ENCODE measurements at regions not wholly inside any gene's neighbourhood (a gene's known extent, or its start where the extent isn't known, plus 50 kb on each side); places are given as distances from the start of the nearest gene placed in this dataset.

DNA sequence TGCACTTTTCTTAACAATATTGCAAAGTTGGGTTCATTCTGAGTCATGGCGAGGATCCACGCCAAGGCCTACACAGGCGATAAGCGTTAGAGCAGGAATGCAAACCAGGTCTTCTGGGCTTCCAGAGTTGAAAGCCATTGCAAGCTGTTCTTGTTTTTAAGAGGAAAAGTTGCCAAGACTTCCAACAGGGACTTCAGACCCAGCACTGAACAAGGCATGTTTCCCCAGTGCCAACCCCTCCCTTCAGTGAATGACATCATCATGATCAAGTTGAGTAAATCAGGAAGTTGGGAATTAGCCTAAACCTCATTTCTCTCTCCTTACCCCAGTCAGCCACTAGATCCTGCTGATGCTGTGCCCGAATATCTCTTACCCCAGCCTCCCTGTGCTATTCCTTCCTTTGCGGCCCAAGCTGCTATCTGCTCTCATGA is 355.1 kb downstream of the HS3ST1 start:
- H3K27me3 ChIP-seq (ENCODE audit: control insufficient read depth, insufficient read depth, low read length) = no peaks in the 10 kb centered on the region
- H4K91ac ChIP-seq (ENCODE audit: insufficient read depth, low read depth, low read length) = no peak overlapping the region
- WGBS, 2 experiments (ENCODE audit: extremely low coverage in 2 of 2, insufficient read length in 1 of 2) = 80% methylated on average over 4 of the region's 6 CpGs; no CpG with 5 or more reads in 1 of the 2 experiments
- no peak overlapping the region for H3K56ac ChIP-seq (ENCODE audit: extremely low read depth, insufficient read depth, low read length)
- 0 out of 2 replicates have a peak, but pooled peaks cover 2% of the 10 kb centered on the region for H3K9me3 ChIP-seq (ENCODE audit: control insufficient read depth, insufficient read depth, low read length)
- no peak overlapping the region for H3K14ac ChIP-seq (replicated peaks; ENCODE audit: low read depth, low read length)
- no peaks in the 10 kb centered on the region for H3K36me3 ChIP-seq (ENCODE audit: control insufficient read depth, insufficient read depth, low read length)
- no peak overlapping the region for H3K27ac ChIP-seq (ENCODE audit: insufficient read depth, low read length)
- dilution Hi-C loops (cut with HindIII; ENCODE audit: low sequenced_read_pairs, unreplicated experiment) = no loop called here
- no peak overlapping the region for H3K4me2 ChIP-seq (ENCODE audit: low read depth, low read length)
- no peak overlapping the region for H3K4me3 ChIP-seq (ENCODE audit: insufficient read depth, low read depth, low read length)
- no peak overlapping the region for H4K8ac ChIP-seq (ENCODE audit: low read depth in 2 of 2, low read length in 2 of 2)
- H2BK5ac ChIP-seq (ENCODE audit: low read depth, low read length, poor library complexity, severe bottlenecking) = no peak overlapping the region
- BruUV-seq (replicated peaks) = no TSS peak
- no peak overlapping the region for H2AK5ac ChIP-seq (ENCODE audit: low read depth, low read length)
- CTCF ChIA-PET = no interaction called here
- H3K79me1 ChIP-seq (ENCODE audit: low read depth in 1 of 2, low read length in 2 of 2) = no peaks in the 10 kb centered on the region
- H4K20me1 ChIP-seq (ENCODE audit: insufficient read depth, low read length) = no peaks in the 10 kb centered on the region
- no peak for TF ChIP-seq BHLHE40 (IDR thresholded peaks at IDR 0.05; ENCODE audit: low read depth, low read length)
- no peak for TF ChIP-seq MAFK (IDR thresholded peaks at IDR 0.05; ENCODE audit: low read depth, low read length)
- TF ChIP-seq CEBPB (IDR thresholded peaks at IDR 0.05; ENCODE audit: low read depth, low read length) = no peak
- no peak for TF ChIP-seq MXI1 (IDR thresholded peaks at IDR 0.05; ENCODE audit: borderline replicate concordance, low read depth, low read length)
- no peak for TF ChIP-seq ELK1 (IDR thresholded peaks at IDR 0.05; ENCODE audit: borderline replicate concordance, low read depth, low read length)
- no peak for TF ChIP-seq RCOR1 (IDR thresholded peaks at IDR 0.05; ENCODE audit: insufficient replicate concordance, low read length)
- TF ChIP-seq RFX5 (IDR thresholded peaks at IDR 0.05; ENCODE audit: low read depth, low read length) = no peak
- TF ChIP-seq RAD21 (IDR thresholded peaks at IDR 0.05; ENCODE audit: low read length) = no peak
- TF ChIP-seq FOS (IDR thresholded peaks at IDR 0.05; ENCODE audit: low read depth, low read length) = no peak
- H2BK20ac ChIP-seq (ENCODE audit: low read depth, low read length) = no peak overlapping the region
- no peak overlapping the region for H2BK15ac ChIP-seq (ENCODE audit: low read depth, low read length)
- in situ Hi-C loops (cut with MboI; ENCODE audit: low sequenced_read_pairs) = no loop called here
- H2BK120ac ChIP-seq (ENCODE audit: low read depth, low read length) = no peak overlapping the region
- intact Hi-C loops (cut with micrococcal nuclease) = no loop called here
- no peaks in the 10 kb centered on the region for H3K9me1 ChIP-seq (ENCODE audit: insufficient read depth, low read length)
- H3K18ac ChIP-seq (ENCODE audit: low read depth, low read length) = no peak overlapping the region
- H2AK9ac ChIP-seq (replicated peaks; ENCODE audit: low read depth, low read length, poor library complexity) = no peak overlapping the region
- no peak overlapping the region for H4K5ac ChIP-seq (ENCODE audit: low read depth, low read length)
- ATAC-seq (ENCODE audit: low read depth) (no peak), DNase-seq (no peak)
- POLR2A ChIA-PET (ENCODE audit: unreplicated experiment) = no interaction called here
- no peaks in the 10 kb centered on the region for H3K4me1 ChIP-seq (ENCODE audit: control insufficient read depth, insufficient read depth, low read length)
- no peak overlapping the region for H3K9ac ChIP-seq (ENCODE audit: low read depth, low read length)
- no peak overlapping the region for H3K23ac ChIP-seq (ENCODE audit: low read depth, low read length)
- H3K4ac ChIP-seq (ENCODE audit: low read depth, low read length) = no peak overlapping the region
- no peak overlapping the region for H2AFZ ChIP-seq (replicated peaks; ENCODE audit: low read length, poor library complexity)

All from IMR-90 (cell line).